Activated T-cell treated with anti-CD3 and anti-CD28 coated beads, Interleukin-2, amount 50 U/mL, for 4 hours (primary cell): ENCODE measurements at regions not wholly inside any gene's neighbourhood (a gene's known extent, or its start where the extent isn't known, plus 50 kb on each side); places are given as distances from the start of the nearest gene placed in this dataset.

ENCODE experiments used
- ATAC-seq, 2 donors: fragments of 200-7000 bp; cut with Tn5 transposase; one replicate each; pipeline ENCODE4 v1.10.0; 2021
- DNase-seq: peaks from one replicate; pipeline ENCODE4 v3.0.0-alpha.2; 2020
- H3K27me3 Mint-ChIP-seq: one replicate; pipeline ENCODE4 v1.8.0; 2021; ENCODE audit warnings: low read depth, mixed read lengths
- H3K36me3 Mint-ChIP-seq: one replicate; pipeline ENCODE4 v1.8.0; 2022; ENCODE audit warnings: mixed read lengths; ENCODE audit not compliant: insufficient read depth
- H3K4me1 Mint-ChIP-seq: one replicate; pipeline ENCODE4 v1.8.0; 2021; ENCODE audit warnings: low read depth, mixed read lengths
- H3K4me3 Mint-ChIP-seq: one replicate; pipeline ENCODE4 v1.8.0; 2021; ENCODE audit warnings: mild to moderate bottlenecking, moderate library complexity, mixed read lengths
- H3K9me3 Mint-ChIP-seq: one replicate; pipeline ENCODE4 v1.8.0; 2021; ENCODE audit warnings: mixed read lengths

DNA sequence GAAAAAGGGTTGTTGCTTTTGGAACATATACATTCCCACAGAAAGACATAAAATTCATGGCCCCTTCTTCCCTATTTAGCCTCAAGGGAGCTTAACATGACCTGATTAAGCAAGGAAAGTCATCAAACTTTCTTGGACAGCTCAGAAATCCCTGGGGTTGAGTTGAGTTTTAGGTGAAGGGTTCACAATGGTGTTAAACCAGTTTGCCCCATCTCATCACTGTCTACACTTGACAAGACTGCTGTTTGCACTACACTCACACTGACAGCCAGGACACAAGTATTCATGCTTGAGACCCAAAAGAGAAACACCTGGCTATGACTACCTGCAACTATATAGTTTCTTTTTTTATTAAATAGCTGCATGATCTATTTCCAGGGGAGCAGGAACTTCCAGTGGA is 209.8 kb upstream of the TMEM45B start:
- H3K27me3 Mint-ChIP-seq: peaks cover 2% of the 10 kb centered on the region
- ATAC-seq (no peak), DNase-seq (no peak)
- H3K36me3 Mint-ChIP-seq: peaks cover 1% of the 10 kb centered on the region
- no peaks in the 10 kb centered on the region for H3K9me3 Mint-ChIP-seq
- H3K4me3 Mint-ChIP-seq: no peak overlapping the region
- no peaks in the 10 kb centered on the region for H3K4me1 Mint-ChIP-seq

DNA sequence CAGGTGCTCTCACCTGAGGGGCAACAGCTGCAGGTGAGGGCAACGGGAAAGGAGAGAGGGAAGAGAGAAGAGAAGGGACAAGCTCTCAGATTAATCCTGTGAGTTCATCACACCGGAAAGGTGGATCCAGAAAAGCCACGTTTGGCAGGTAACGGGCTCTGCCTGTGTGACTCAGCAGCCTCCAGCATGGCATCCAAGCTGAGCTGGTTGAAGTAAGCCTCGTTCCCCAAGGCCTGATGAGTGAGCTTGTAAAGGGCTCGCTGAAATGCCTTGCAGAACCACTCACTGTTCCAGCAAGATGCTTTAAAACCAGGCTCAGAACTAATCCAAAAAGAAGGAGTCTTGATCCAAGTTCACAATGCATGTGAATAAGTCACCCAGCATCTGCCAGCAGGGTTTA is 206.9 kb upstream of the TMEM45B start:
- Mint-ChIP-seq H3K4me1 (no peaks in the 10 kb centered on the region), H3K27me3 (no peaks in the 10 kb centered on the region), H3K36me3 (peaks cover 1% of the 10 kb centered on the region), H3K4me3 (no peak overlapping the region), H3K9me3 (no peaks in the 10 kb centered on the region)
- DNase-seq (no peak), ATAC-seq (no peak)

DNA sequence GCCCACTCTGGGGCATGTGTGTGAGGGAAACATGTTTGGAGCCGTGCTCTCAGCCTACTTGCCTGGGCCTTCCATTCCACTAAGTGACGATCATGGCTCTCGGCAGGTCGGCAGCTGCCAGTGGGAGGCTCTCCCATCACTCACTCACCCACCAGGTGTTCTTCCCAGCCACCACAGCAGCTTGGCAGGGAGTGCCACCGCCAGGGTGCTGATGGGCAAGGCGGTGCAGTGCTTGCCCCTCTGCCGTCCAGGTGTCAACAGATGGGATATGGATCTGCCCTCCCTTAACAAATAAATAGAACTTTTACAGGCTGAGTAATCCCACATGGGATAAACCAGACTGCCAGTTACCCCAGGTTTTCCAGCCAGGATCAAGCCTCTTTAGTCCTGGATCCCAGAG is 205.5 kb upstream of the TMEM45B start:
- DNase-seq (no peak), ATAC-seq (no peak)
- no peaks in the 10 kb centered on the region for H3K27me3 Mint-ChIP-seq
- H3K36me3 Mint-ChIP-seq: peaks cover 1% of the 10 kb centered on the region
- H3K4me3 Mint-ChIP-seq: no peak overlapping the region
- H3K4me1 Mint-ChIP-seq: no peaks in the 10 kb centered on the region
- H3K9me3 Mint-ChIP-seq: no peaks in the 10 kb centered on the region

DNA sequence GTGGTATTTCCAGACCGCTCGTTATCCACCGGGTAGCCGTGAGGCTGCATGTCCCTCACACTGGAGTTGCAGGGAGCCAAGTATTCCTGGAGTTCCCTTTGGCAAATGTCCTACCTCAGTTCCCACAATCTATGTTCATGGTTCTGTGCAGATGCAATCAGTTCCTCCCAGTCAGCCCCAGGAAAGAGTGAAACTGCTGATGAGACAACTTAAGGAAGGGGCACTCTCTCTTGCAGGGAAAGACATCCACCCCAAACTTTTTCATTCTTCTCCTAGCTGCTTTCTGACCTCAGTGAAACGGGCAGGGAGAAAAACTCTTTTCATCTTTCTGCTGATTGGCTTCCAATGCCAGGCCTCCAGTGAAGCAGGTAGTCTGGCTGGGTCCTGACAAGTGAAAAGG is 205.1 kb upstream of the TMEM45B start:
- Mint-ChIP-seq H3K27me3 (no peaks in the 10 kb centered on the region), H3K4me3 (no peak overlapping the region), H3K36me3 (peaks cover 1% of the 10 kb centered on the region), H3K9me3 (no peaks in the 10 kb centered on the region), H3K4me1 (no peaks in the 10 kb centered on the region)
- DNase-seq (no peak), ATAC-seq (no peak)

DNA sequence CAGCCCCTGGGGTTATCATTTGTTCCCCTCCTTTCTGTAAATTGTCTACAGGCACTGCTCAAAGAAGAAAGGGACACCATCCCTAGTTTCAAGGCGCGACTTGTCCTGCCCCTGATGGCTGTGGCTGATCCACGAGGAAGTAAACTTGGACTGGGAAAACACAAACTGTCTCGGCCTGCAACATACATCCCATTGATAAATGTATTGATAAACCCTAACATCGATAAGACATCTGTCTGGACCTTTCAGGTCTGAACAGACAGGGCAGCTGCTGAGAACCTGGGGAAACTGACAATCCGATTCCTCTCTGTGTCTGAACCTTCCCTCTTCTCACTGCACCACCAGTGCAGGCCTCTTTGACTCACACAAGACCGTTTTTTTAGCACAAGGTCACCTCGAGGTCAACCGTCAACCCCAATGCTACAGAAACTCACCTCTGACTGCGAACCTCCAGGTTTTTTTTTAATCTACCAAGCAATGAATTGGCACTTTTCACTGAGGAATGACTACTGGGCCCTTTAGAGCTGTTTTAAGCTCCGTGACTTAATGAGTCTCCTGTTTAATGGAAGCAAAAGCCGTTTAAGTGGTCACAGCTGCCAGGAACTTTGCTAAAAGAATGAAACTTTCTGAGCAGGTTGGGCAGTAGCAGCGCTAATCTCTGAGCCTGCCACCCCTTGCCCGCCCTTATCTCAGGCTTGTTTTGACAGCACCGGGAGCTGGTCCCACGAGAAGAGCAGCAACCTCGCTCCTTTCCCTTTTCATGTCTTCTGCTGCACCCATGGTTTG is 203.8 kb upstream of the TMEM45B start:
- H3K4me3 Mint-ChIP-seq: no peak overlapping the region
- no peaks in the 10 kb centered on the region for H3K4me1 Mint-ChIP-seq
- no peaks in the 10 kb centered on the region for H3K9me3 Mint-ChIP-seq
- peaks cover 1% of the 10 kb centered on the region for H3K36me3 Mint-ChIP-seq
- H3K27me3 Mint-ChIP-seq: no peaks in the 10 kb centered on the region
- DNase-seq (no peak), ATAC-seq (no peak)

DNA sequence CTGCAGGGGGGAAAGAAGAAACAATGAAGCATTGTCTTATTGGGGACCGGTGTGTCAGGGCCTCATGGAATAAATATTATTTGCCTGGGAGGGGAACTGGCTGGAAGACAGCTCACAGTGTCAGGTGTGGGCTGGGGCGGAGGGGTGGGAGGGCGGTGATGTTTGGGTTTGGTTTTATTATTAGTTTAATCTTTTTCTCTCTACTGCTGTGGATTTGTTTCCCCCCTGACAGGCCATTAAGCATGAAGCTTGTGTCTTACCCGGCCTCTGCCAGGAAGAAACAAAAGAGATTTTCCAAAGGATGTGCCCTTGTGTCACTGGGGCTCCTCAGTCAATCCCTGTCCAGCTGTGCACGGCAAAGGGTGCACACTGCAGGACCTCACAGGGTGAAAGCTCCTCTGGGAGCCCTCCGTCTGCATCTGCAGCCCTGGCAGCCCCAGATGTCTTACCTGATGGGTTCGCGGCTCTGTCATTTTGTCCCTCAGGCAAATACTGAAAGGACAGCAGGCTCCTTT is 203.1 kb upstream of the TMEM45B start:
- H3K4me3 Mint-ChIP-seq: no peak overlapping the region
- H3K4me1 Mint-ChIP-seq: no peaks in the 10 kb centered on the region
- no peaks in the 10 kb centered on the region for H3K27me3 Mint-ChIP-seq
- DNase-seq (no peak), ATAC-seq (no peak)
- H3K36me3 Mint-ChIP-seq: peaks cover 1% of the 10 kb centered on the region
- no peaks in the 10 kb centered on the region for H3K9me3 Mint-ChIP-seq

DNA sequence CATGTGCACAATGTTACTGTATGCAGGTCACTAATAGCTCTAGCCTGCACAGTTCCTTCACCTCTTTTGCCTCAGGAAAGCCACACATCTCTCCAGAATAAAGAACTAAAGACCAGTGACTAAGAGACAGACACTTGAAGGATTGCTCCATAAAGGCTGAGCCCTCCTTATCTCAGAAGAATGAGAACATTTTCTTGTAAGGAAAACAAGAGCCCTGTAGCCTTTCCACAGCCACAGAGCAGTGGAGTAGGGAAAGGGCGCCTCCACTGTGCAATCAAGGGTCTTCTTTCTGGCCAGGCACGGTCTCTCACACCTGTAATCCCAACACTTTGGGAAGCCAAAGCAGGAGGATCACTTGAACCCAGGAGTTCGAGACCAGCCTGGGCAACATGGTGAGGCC is 202.6 kb upstream of the TMEM45B start:
- Mint-ChIP-seq H3K4me3 (no peak overlapping the region), H3K9me3 (no peaks in the 10 kb centered on the region), H3K27me3 (no peaks in the 10 kb centered on the region), H3K4me1 (no peaks in the 10 kb centered on the region), H3K36me3 (peaks cover 1% of the 10 kb centered on the region)
- no peak for ATAC-seq
- no peak for DNase-seq

DNA sequence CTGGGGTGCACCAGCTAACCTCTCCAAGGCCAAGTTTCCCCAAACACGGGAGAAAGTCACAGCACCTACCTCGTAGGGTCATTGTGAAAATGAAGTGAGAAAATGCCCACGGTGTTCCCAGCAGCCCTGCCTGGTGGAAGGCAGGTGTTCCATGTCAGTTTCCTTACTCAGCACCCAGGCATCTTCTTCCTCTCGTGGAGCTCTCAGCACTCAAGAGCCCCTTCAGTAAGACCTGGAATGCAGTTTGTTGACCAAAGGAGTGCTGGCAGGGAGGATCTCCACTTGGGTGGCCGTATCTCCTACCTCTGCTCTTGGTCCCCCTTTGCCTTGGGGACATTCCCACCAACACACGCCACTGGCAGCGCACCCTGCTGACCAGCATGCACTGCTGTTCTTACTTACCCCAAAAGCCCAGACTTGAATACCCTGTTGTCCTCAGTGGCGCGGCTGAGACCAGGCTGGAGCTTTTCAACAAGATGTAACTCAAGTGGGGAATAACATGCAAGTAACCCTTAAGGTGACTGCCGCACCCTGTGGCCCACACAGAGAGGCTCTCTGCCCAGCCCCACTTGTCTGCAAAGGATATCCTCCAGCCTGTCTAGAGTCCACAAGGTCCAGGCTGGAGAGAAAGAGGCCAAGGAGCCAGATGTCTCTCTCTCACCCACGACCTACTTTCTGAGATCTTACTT is 201.2 kb upstream of the TMEM45B start:
- H3K9me3 Mint-ChIP-seq: no peaks in the 10 kb centered on the region
- no peaks in the 10 kb centered on the region for H3K36me3 Mint-ChIP-seq
- no peaks in the 10 kb centered on the region for H3K27me3 Mint-ChIP-seq
- H3K4me1 Mint-ChIP-seq: no peaks in the 10 kb centered on the region
- ATAC-seq: no peak
- H3K4me3 Mint-ChIP-seq: no peak overlapping the region
- no peak for DNase-seq

DNA sequence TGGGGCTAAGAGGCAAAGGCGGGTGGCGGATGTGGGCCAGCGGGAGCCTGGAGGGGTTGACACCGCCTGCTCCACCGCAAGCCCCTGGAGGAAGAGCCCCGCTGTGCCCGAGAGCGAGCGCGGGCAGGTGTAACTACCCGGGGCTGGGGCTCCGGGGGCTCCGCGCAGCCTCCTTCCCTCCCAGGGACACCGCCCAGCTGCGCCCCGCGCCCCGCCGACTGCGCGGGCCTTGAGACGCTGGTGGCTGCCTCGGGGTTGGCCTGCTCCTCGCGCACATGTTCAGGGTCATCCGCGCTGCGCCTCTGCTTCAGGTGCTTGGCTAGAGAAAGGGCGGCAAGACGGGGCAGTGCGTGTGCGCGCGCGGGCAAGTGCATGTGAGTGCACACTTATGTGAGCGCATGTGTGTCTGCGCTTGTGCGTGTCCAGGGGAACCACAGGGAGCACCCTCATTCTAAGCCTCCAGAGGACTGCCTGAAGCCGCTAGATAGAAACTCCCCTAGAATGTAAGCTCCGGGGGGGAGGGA is 197.5 kb upstream of the TMEM45B start:
- Mint-ChIP-seq H3K4me1 (no peaks in the 10 kb centered on the region), H3K4me3 (no peak overlapping the region), H3K36me3 (no peaks in the 10 kb centered on the region), H3K27me3 (no peaks in the 10 kb centered on the region), H3K9me3 (no peaks in the 10 kb centered on the region)
- ATAC-seq (peak in 1 of 2 donors; percentile 18), DNase-seq (no peak)

DNA sequence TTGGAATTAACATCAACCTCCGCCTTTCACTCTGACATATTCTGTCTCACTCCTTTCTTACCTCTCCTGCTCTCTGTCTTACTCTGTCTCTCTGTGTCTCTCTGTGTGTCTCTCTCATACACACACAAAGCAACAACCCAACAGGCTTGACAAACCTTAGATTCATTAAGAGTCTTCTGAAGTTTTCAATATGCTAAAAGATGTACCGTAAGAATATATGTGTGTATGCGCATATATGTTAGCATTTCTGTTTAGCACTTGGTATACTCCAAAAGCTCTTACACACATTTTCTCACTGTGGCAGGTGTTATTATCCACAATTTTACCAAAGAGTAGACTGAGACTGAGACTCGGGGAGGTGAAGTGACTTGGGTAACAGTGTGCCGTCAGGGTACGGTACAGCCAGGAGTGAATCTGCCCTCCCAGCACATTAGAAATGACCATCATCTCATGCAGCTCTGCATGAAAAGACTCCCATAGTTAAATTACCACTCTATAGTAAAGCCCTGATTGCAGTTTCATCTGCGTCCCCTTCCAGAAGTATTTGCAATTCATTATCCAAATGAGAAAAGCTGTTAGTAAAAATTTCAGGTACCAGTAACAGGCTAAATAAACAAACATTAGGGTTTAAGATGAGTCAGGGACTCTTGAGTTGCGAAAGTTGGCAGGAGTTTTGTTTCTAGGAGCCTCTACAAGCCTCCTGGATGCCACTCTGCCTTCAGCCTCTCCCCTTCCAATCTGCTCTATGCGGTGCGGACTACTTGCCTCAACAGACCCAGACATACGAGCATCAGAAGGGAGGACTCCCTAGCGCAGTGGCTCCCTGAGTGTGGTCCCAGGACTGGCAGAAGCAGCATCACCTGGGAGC is 195.2 kb upstream of the TMEM45B start:
- Mint-ChIP-seq H3K27me3 (no peaks in the 10 kb centered on the region), H3K4me3 (no peak overlapping the region), H3K4me1 (no peaks in the 10 kb centered on the region), H3K9me3 (peaks cover 3% of the 10 kb centered on the region), H3K36me3 (no peaks in the 10 kb centered on the region)
- DNase-seq: no peak
- no peak for ATAC-seq

DNA sequence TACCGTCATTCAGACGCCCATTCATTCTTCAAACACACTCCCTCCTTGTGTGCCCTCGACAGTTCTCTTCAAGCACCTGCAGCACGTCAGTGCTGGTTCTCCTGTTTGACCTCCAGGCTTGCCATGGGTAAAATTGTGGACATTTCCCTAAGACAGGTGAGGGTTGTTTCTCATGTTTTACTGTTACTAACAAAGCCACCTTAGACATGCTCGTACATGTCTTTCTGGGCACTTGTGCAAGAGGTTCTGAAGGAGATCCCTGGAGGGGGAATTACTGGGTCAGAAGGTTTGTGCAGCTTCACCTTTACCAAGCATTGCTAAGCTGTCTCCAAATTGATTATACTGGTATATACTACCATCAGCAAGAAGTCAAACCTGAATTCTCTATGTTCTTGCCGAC is 189.7 kb upstream of the TMEM45B start:
- Mint-ChIP-seq H3K9me3 (peaks cover 3% of the 10 kb centered on the region), H3K36me3 (no peaks in the 10 kb centered on the region), H3K4me1 (no peaks in the 10 kb centered on the region), H3K27me3 (no peaks in the 10 kb centered on the region), H3K4me3 (no peak overlapping the region)
- DNase-seq (no peak), ATAC-seq (no peak)

DNA sequence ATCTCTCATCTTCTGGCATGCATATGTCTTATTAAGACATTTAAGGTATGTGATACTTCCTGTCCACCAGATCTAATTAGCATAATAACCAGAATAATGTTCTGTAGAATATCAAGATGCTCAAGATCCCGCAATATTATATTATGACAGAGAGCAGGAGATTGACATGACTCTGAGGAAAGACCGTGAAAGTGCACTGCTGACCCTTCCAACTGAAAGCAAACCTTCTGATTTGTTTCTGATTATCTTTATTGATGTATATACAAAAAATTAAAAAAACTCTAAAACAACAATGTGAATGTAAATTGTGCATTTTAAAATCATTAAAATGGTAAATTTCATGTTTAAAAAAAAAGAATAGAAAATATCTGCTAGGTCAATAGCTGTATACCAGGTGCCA is 184.4 kb upstream of the TMEM45B start:
- no peaks in the 10 kb centered on the region for H3K9me3 Mint-ChIP-seq
- no peak overlapping the region for H3K4me3 Mint-ChIP-seq
- H3K36me3 Mint-ChIP-seq: peaks cover 4% of the 10 kb centered on the region
- ATAC-seq: no peak
- H3K27me3 Mint-ChIP-seq: no peaks in the 10 kb centered on the region
- H3K4me1 Mint-ChIP-seq: no peaks in the 10 kb centered on the region
- DNase-seq: no peak

DNA sequence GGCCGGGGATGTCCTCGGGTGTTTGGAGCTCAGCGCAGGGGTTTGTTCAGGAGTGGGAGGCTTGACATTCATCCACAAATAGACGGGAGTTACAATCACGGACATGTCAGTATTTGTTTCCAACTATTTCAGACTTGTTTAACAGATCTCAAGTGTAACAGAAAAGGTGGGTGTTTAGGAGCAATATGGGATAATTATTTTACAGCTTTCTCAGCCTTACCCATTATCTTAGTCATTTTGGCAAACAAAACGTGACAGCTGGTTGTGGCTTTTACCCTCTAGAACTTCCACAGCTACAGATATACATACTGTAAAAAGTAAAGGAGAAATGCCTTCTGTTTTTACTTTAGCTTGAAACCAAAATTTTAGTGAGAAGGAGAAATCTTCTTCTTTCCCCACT is 178.7 kb upstream of the TMEM45B start:
- H3K36me3 Mint-ChIP-seq: peaks cover 4% of the 10 kb centered on the region
- H3K27me3 Mint-ChIP-seq: no peaks in the 10 kb centered on the region
- DNase-seq: no peak
- no peak overlapping the region for H3K4me3 Mint-ChIP-seq
- peaks cover 28% of the 10 kb centered on the region for H3K4me1 Mint-ChIP-seq
- no peak for ATAC-seq
- H3K9me3 Mint-ChIP-seq: no peaks in the 10 kb centered on the region

DNA sequence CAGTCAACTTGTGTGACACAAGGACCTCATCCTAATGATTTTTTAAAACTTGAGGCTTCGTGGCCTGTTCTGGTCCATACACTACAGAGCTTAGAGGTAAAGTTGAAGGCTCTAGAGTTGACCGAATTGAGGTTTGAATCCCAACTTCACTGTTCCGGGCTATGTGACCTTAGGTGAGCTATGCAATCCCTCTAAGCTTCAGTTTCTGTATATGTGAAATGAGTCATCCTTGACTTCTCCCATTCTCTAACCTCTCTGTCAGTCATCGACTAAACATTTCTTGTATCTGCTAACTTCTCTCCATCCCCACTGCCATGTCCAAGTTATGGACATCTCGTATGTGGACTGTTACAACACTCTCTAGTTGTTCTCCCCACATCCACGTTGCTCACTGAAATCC is 178.2 kb upstream of the TMEM45B start:
- Mint-ChIP-seq H3K9me3 (no peaks in the 10 kb centered on the region), H3K4me1 (peaks cover 28% of the 10 kb centered on the region), H3K27me3 (no peaks in the 10 kb centered on the region), H3K36me3 (peaks cover 4% of the 10 kb centered on the region), H3K4me3 (no peak overlapping the region)
- DNase-seq (no peak), ATAC-seq (peak in 1 of 2 donors; percentile 29)
